ENCODE measurements at regions not wholly inside any gene's neighbourhood (a gene's known extent, or its start where the extent isn't known, plus 50 kb on each side); places are given as distances from the start of the nearest gene placed in this dataset.

GRCh38 chr6:23027281-23027680, 457.9 kb downstream of the HDGFL1 start:
- DNase-seq (ENCODE audit: low spot score), result no peak
- no peak for ATAC-seq (ENCODE audit: low FRiP score)
- TF ChIP-seq, protein P1, sequence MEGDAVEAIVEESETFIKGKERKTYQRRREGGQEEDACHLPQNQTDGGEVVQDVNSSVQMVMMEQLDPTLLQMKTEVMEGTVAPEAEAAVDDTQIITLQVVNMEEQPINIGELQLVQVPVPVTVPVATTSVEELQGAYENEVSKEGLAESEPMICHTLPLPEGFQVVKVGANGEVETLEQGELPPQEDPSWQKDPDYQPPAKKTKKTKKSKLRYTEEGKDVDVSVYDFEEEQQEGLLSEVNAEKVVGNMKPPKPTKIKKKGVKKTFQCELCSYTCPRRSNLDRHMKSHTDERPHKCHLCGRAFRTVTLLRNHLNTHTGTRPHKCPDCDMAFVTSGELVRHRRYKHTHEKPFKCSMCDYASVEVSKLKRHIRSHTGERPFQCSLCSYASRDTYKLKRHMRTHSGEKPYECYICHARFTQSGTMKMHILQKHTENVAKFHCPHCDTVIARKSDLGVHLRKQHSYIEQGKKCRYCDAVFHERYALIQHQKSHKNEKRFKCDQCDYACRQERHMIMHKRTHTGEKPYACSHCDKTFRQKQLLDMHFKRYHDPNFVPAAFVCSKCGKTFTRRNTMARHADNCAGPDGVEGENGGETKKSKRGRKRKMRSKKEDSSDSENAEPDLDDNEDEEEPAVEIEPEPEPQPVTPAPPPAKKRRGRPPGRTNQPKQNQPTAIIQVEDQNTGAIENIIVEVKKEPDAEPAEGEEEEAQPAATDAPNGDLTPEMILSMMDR (IDR thresholded peaks at IDR 0.05), result no peak

DNA sequence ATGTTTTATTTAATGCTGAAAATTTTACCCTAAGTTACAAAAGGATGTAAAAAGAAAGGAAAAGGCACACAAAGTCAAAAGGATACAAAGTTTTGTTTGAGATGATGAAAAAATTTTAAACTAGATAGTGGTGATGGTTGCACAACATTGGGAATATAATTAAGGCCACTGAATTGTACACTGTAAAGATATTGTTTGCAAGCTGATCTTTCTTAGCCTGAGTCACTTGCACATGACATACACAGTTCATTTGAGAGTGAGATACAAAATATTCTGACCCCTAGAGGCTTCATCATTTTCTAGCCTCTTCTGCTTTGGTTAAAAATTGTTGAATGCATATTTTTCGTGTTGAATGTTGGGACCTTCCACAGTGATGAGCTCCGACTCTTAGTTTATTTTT, 462.6 kb downstream of the HDGFL1 start:
- DNase-seq (ENCODE audit: low spot score) (no peak), ATAC-seq (ENCODE audit: low FRiP score) (no peak)
- TF ChIP-seq, protein P1 (IDR thresholded peaks at IDR 0.05), result no peak

DNA sequence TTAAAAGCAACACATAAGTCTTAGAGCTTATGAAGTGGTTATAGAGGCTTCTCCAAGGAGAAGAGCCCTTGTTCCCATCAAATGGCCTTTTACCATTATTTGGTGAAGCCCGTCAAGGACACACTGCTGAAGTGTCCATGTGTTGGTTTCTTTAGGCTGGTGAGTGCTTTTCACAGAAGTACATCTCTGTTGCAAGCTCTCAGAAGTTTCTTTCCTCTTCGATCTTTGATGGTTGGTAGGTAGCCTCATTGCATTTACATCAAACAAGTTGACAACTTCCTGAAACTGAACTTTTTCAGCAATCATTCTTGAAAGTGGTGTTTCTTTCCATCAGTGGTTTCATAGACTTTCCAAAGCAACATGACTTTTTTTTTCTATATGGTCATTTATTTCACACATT, 465.6 kb downstream of the HDGFL1 start:
- TF ChIP-seq, protein P1 (IDR thresholded peaks at IDR 0.05), result no peak
- DNase-seq (ENCODE audit: low spot score), result no peak
- ATAC-seq (ENCODE audit: low FRiP score), result no peak

- TF ChIP-seq, protein P1 (IDR thresholded peaks at IDR 0.05), result no peak
- no peak for ATAC-seq (ENCODE audit: low FRiP score)
- DNase-seq (ENCODE audit: low spot score), result no peak
Observed at GRCh38 chr6:23036406-23036983, 467.1 kb downstream of the HDGFL1 start.

DNA sequence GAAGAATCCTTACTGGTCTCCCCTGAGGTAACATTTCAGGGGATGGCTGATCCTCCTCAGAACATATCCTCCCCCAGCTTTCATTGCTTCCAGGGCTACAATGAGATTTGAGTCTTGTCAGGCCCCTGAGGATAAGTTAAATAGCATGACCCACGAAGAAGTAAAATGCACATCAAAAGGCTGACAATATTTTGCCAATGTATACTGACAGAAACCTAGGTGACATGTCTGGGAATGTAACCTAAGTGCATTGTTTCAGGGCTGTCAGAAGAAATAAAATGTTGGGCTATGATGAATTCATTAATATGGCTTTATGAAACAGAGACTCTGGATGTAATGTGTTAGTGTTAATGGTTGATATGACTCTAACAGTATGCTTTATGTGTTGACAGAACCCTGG, 471.5 kb downstream of the HDGFL1 start:
- DNase-seq (ENCODE audit: low spot score) (no peak), ATAC-seq (ENCODE audit: low FRiP score) (no peak)
- TF ChIP-seq, protein P1 (IDR thresholded peaks at IDR 0.05), result no peak

GRCh38 chr6:23045280-23045679, 475.9 kb downstream of the HDGFL1 start:
- DNase-seq (ENCODE audit: low spot score) (no peak), ATAC-seq (ENCODE audit: low FRiP score) (no peak)
- TF ChIP-seq, protein P1 (IDR thresholded peaks at IDR 0.05), result no peak

DNA sequence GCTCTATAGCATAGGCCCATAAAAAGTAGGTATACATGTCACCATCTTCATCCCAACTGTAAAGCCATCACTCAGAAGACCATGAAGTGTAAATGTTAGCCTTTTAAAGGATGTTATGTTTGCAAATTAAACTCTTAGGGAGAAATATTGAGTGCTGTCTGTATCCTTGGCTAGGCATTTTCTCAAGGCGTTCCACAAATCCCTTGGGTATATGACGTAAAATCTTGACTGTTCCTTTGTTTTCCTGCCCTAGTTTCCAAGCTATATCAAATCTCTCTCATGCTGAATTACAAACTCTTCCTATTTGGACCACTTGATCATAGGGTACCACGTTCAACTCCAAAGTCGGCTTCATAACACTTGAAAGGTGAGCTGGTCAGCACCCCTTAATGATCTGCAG, 486.2 kb downstream of the HDGFL1 start:
- TF ChIP-seq, protein P1 (IDR thresholded peaks at IDR 0.05), result no peak
- ATAC-seq (ENCODE audit: low FRiP score), result no peak
- no peak for DNase-seq (ENCODE audit: low spot score)
